AG04450 (cell line): ENCODE measurements at regions not wholly inside any gene's neighbourhood (a gene's known extent, or its start where the extent isn't known, plus 50 kb on each side); places are given as distances from the start of the nearest gene placed in this dataset.

Experiments
- CTCF ChIA-PET: fragments of 300-600, 350-600 bp; formaldehyde crosslinking; extraction: SDS; loops from one replicate; lab custom pipeline; 2022; ENCODE audit warnings: antibody characterized with exemption, inconsistent platforms; lab: Charles Lee
- POLR2A ChIA-PET: fragments of 350-600 bp; formaldehyde crosslinking; extraction: SDS; loops from one replicate; lab custom pipeline; 2021; ENCODE audit warnings: antibody characterized with exemption, inconsistent platforms; lab: Yijun Ruan, JAX
- DNase-seq: peaks from one replicate; pipeline ENCODE4 v3.0.0-alpha.2; 2011; ENCODE audit warnings: low read depth, low spot score
- H3K27ac ChIP-seq: one replicate; pipeline ENCODE4 v1.5.1; 2012; ENCODE audit warnings: low read depth, low read length, control low read depth
- H3K27me3 ChIP-seq: one replicate; pipeline ENCODE4 v1.6.0; 2012; ENCODE audit warnings: low read length; ENCODE audit not compliant: control insufficient read depth, insufficient read depth
- H3K4me3 ChIP-seq: 2 replicates; pipeline ENCODE4 v1.5.1; 2011; ENCODE audit warnings: mild to moderate bottlenecking, low read depth, low read length, control low read depth
- H3K9me3 ChIP-seq: 2 replicates; pipeline ENCODE4 v1.5.1; 2012; ENCODE audit warnings: low read length; ENCODE audit not compliant: control insufficient read depth, insufficient read depth
- TF ChIP-seq, protein P1 (sequence below): IDR thresholded peaks from 2 replicates; pipeline ENCODE4 v1.5.1; 2011; ENCODE audit warnings: low read depth, low read length, control low read depth, inconsistent platforms

DNA sequence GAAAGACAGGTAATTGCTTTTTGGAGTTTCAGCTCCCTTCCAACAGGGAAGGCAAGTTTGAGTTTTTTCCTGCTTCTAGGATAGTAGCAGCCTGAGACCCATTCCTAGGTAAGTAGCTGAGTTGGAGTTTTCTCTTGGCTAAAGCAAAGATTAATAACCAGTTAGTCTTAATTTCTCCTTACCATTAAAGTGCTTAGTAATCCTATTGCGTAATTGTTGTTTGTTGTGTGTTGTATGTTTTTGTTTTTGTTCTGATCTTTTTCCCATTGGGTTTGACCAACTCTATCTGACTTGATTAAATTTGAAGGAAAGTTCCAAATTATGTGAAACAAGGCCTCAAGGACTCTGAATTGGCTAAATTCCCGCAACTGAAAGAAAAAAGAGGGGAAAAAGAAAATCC lies 83.5 kb downstream of the TBX22 start:
- Histone ChIP-seq H3K27ac (no peak overlapping the region), H3K27me3 (no peaks in the 10 kb centered on the region), H3K9me3 (no peaks in the 10 kb centered on the region), H3K4me3 (no peak overlapping the region)
- TF ChIP-seq, protein P1, sequence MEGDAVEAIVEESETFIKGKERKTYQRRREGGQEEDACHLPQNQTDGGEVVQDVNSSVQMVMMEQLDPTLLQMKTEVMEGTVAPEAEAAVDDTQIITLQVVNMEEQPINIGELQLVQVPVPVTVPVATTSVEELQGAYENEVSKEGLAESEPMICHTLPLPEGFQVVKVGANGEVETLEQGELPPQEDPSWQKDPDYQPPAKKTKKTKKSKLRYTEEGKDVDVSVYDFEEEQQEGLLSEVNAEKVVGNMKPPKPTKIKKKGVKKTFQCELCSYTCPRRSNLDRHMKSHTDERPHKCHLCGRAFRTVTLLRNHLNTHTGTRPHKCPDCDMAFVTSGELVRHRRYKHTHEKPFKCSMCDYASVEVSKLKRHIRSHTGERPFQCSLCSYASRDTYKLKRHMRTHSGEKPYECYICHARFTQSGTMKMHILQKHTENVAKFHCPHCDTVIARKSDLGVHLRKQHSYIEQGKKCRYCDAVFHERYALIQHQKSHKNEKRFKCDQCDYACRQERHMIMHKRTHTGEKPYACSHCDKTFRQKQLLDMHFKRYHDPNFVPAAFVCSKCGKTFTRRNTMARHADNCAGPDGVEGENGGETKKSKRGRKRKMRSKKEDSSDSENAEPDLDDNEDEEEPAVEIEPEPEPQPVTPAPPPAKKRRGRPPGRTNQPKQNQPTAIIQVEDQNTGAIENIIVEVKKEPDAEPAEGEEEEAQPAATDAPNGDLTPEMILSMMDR, result no peak
- CTCF ChIA-PET, result no interaction called here
- no peak for DNase-seq
- POLR2A ChIA-PET, result no interaction called here

DNA sequence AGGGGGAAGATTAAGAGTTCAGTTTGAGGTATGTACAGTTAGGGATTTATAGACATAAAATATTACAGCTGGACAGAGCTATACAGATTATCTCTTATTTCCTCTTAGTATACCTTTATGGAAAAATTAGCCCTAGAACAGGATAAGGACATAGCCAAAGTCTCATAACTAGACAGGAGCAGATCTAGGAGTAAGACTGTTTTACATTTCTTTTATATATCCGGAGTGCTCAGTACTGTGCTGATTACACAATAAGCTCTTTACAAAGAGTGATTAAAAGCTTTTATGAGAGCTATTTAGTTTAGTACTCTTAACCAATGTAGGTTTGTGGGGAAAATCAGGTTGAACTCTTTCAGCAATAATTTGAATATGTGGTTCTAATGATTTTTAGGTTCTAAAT lies 105.8 kb downstream of the TBX22 start:
- DNase-seq, result no peak
- H3K27me3 ChIP-seq, result no peaks in the 10 kb centered on the region

DNA sequence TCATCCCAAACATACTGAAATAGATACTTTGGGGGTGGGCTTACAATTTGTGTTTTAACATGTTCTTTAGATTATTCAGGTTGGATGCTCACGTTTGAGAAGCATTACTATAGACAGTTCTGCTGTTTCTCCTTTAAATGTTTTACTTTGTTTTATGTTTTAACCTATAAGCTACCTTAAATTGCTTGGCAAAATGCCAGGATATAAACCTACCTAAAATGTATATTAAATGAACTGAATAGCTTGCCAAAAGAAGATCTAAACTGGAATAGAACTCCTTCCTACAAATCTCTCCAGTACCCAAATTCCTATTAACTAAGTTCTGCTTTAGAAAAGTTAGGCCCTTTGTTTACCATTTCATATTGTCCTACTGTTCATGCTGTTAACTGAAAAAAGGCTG lies 124.4 kb downstream of the TBX22 start:
- no peak overlapping the region for H3K27ac ChIP-seq
- POLR2A ChIA-PET, result no interaction called here
- H3K9me3 ChIP-seq, result no peaks in the 10 kb centered on the region
- no peak overlapping the region for H3K4me3 ChIP-seq
- DNase-seq, result no peak
- TF ChIP-seq, protein P1, result no peak
- CTCF ChIA-PET, result no interaction called here
- no peaks in the 10 kb centered on the region for H3K27me3 ChIP-seq

More for the DNA sequence above, 105.8 kb downstream of the TBX22 start:
- no peak overlapping the region for H3K4me3 ChIP-seq
- CTCF ChIA-PET, result no interaction called here
- POLR2A ChIA-PET, result no interaction called here
- no peaks in the 10 kb centered on the region for H3K9me3 ChIP-seq
- TF ChIP-seq, protein P1, result no peak
- H3K27ac ChIP-seq, result no peak overlapping the region

DNA sequence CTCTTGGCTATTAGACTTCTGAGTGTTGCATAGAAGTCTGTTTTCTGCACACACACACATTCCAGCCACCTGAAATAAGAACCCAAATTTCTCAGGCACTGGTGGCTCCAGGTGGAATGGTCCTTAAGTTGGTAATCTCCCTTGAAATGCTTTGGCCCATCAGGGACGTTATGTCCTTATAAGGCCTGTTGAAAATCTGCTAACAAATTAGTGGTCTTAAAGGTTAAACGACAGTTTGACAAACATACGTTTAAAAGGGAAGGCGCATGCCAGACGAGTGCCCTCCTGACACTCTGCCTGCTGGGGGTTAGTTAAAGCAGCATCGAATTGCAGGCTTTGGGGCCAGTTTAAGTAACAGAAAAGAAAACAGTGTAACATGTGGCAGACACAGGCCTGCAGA lies 125.0 kb downstream of the TBX22 start:
- CTCF ChIA-PET, result no interaction called here
- DNase-seq, result no peak
- TF ChIP-seq, protein P1, result no peak
- H3K27me3 ChIP-seq, result no peaks in the 10 kb centered on the region
- no peak overlapping the region for H3K27ac ChIP-seq
- POLR2A ChIA-PET, result no interaction called here
- no peak overlapping the region for H3K4me3 ChIP-seq
- H3K9me3 ChIP-seq, result no peaks in the 10 kb centered on the region

DNA sequence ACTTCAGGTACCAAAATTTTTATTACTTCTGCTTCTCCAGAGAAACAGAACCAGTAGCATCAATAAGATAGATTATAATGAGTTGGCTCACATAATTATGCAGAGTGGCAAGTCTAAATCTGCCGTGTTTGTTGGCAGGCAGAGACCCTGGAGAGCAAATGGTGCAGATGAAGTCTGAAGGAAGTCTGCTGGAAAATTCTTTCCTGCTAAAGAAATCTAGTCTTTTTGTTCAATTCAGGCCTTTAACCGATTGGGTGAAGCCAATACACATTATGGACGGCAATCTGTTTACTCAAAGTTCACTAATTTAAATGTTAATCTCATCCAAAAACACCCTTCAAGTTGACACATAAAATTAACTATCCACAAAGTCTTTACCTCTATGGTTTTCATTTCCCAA lies 156.0 kb downstream of the TBX22 start:
- Histone ChIP-seq H3K4me3 (no peak overlapping the region), H3K9me3 (no peaks in the 10 kb centered on the region), H3K27me3 (no peaks in the 10 kb centered on the region), H3K27ac (no peak overlapping the region)
- no peak for DNase-seq
- CTCF ChIA-PET, result no interaction called here
- TF ChIP-seq, protein P1, result no peak
- POLR2A ChIA-PET, result no interaction called here
